Peyer's patch (tissue), 4 donors: ENCODE measurements at regions not wholly inside any gene's neighbourhood (a gene's known extent, or its start where the extent isn't known, plus 50 kb on each side); places are given as distances from the start of the nearest gene placed in this dataset.

Experiments used
- CTCF ChIP-seq, 6 experiments: fragments of 450-650 bp in 4 of 6; fragments of 200-600 bp in 2 of 6; sonication (generic) in 1 of 6; IDR thresholded peaks; one replicate each; pipeline ENCODE4 v1.5.1; 2017 to 2019; ENCODE audit warnings: antibody characterized with exemption in 6 of 6, mild to moderate bottlenecking in 3 of 6, moderate library complexity in 1 of 6
- POLR2A ChIP-seq, 2 donors: fragments of 450-650 bp; IDR thresholded peaks; one replicate each; pipeline ENCODE4 v1.5.1; 2017; ENCODE audit warnings: antibody characterized with exemption in 2 of 2, mild to moderate bottlenecking in 2 of 2, moderate library complexity in 2 of 2

GRCh38 chr12:4112734-4113325, 160.7 kb upstream of the CCND2 start:
- TF ChIP-seq CTCF (IDR thresholded peaks at IDR 0.05) (no peak), POLR2A (IDR thresholded peaks at IDR 0.05) (no peak)
